ENCODE measurements at regions not wholly inside any gene's neighbourhood (a gene's known extent, or its start where the extent isn't known, plus 50 kb on each side); places are given as distances from the start of the nearest gene placed in this dataset.

DNA sequence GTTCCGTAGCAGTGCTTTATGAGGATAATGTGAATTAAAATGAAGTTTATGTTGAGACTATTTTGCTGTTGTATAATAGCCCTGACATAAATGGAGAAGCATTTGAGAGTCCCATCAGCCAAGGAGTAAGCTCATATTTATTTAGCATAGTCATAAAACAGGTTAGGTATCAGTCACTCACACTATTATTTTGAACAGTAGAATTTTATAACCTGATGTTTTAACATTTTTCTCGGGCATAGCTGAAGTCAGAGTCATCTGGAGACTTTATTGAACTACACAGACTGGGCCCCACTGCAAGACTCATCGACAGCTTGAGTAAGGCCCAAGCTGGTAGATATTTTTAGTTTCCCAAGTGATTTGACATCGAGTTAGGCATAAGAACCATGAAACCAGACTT is 620.3 kb upstream of the WWC1 start:
- TF ChIP-seq, protein P1, sequence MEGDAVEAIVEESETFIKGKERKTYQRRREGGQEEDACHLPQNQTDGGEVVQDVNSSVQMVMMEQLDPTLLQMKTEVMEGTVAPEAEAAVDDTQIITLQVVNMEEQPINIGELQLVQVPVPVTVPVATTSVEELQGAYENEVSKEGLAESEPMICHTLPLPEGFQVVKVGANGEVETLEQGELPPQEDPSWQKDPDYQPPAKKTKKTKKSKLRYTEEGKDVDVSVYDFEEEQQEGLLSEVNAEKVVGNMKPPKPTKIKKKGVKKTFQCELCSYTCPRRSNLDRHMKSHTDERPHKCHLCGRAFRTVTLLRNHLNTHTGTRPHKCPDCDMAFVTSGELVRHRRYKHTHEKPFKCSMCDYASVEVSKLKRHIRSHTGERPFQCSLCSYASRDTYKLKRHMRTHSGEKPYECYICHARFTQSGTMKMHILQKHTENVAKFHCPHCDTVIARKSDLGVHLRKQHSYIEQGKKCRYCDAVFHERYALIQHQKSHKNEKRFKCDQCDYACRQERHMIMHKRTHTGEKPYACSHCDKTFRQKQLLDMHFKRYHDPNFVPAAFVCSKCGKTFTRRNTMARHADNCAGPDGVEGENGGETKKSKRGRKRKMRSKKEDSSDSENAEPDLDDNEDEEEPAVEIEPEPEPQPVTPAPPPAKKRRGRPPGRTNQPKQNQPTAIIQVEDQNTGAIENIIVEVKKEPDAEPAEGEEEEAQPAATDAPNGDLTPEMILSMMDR (IDR thresholded peaks at IDR 0.05; ENCODE audit: low read depth, low read length), result no peak
- TF ChIP-seq MYC (IDR thresholded peaks at IDR 0.05; ENCODE audit: low read depth, low read length) (no peak), POLR2A (IDR thresholded peaks at IDR 0.05; ENCODE audit: extremely low read depth, insufficient read length) (no peak), MAX (IDR thresholded peaks at IDR 0.05; ENCODE audit: low read depth, low read length) (no peak)

All from NB4 (cell line).